GM23338 (cell line): ENCODE measurements at regions not wholly inside any gene's neighbourhood (a gene's known extent, or its start where the extent isn't known, plus 50 kb on each side); places are given as distances from the start of the nearest gene placed in this dataset.
A peak's percentile ranks its signal among the peaks of the same experiment; 100 is the strongest.
"Not testable (repeated sequence)": the region's sequence is repeated elsewhere in the genome, so short reads cannot be mapped to it uniquely, and the experiment has no call there.

Source experiments
- ATAC-seq: fragments of 200-7000 bp; cut with Tn5 transposase; 3 replicates; pipeline ENCODE4 v1.9.1; 2020
- DNase-seq: peaks from one replicate; pipeline ENCODE4 v3.0.0-alpha.2; 2015; ENCODE audit warnings: low spot score
- H2AFZ ChIP-seq: fragments of 200-600 bp; sonication (generic); 2 replicates; pipeline ENCODE4 v1.8.0; 2016; ENCODE audit warnings: antibody characterized with exemption, mild to moderate bottlenecking, moderate library complexity
- H3F3A ChIP-seq: fragments of 200-600 bp; sonication (generic); replicated peaks from 2 replicates; pipeline ENCODE4 v1.8.0; 2017; ENCODE audit warnings: antibody characterized with exemption, mixed run types, low read depth
- H3K27ac ChIP-seq: fragments of 200-600 bp; sonication (generic); 2 replicates; pipeline ENCODE4 v1.6.1; 2016; ENCODE audit warnings: low read depth
- H3K27me3 ChIP-seq: fragments of 200-600 bp; sonication (generic); 2 replicates; pipeline ENCODE4 v1.8.0; 2016; ENCODE audit warnings: mild to moderate bottlenecking, mixed run types, moderate library complexity; ENCODE audit not compliant: insufficient read depth
- H3K36me3 ChIP-seq: fragments of 200-600 bp; sonication (generic); 2 replicates; pipeline ENCODE4 v1.8.0; 2016; ENCODE audit warnings: mild to moderate bottlenecking; ENCODE audit not compliant: insufficient read depth
- H3K4me1 ChIP-seq: fragments of 200-600 bp; sonication (generic); 2 replicates; pipeline ENCODE4 v1.8.0; 2016; ENCODE audit warnings: mild to moderate bottlenecking, moderate library complexity; ENCODE audit not compliant: insufficient read depth
- H3K4me2 ChIP-seq: fragments of 200-600 bp; sonication (generic); 2 replicates; pipeline ENCODE4 v1.7.1; 2017; ENCODE audit warnings: mixed run types
- H3K4me3 ChIP-seq: fragments of 200-600 bp; sonication (generic); 2 replicates; pipeline ENCODE4 v1.6.1; 2016; ENCODE audit warnings: mixed run types
- H3K79me2 ChIP-seq: fragments of 200-600 bp; sonication (generic); replicated peaks from 2 replicates; pipeline ENCODE4 v1.8.0; 2017; ENCODE audit warnings: mild to moderate bottlenecking; ENCODE audit not compliant: insufficient read depth
- H3K9me2 ChIP-seq: fragments of 200-600 bp; sonication (generic); 2 replicates; pipeline ENCODE4 v1.8.0; 2017; ENCODE audit not compliant: insufficient read depth
- H4K20me1 ChIP-seq: fragments of 200-600 bp; sonication (generic); replicated peaks from 2 replicates; pipeline ENCODE4 v1.8.0; 2017; ENCODE audit warnings: mild to moderate bottlenecking; ENCODE audit not compliant: insufficient read depth
- H3K27ac Mint-ChIP-seq: 2 replicates; pipeline ENCODE4 v1.8.0; 2020; ENCODE audit warnings: inconsistent platforms, mild to moderate bottlenecking, moderate library complexity, mixed read lengths
- H3K27me3 Mint-ChIP-seq: 3 replicates; pipeline ENCODE4 v1.8.0; 2022; ENCODE audit warnings: low read depth, mild to moderate bottlenecking, moderate library complexity, mixed read lengths, inconsistent platforms; ENCODE audit not compliant: insufficient read depth, poor library complexity
- H3K36me3 Mint-ChIP-seq: 3 replicates; pipeline ENCODE4 v1.8.0; 2021; ENCODE audit warnings: low read depth, mild to moderate bottlenecking, inconsistent platforms, moderate library complexity, mixed read lengths
- H3K4me1 Mint-ChIP-seq: 3 replicates; pipeline ENCODE4 v1.8.0; 2020; ENCODE audit warnings: mild to moderate bottlenecking, inconsistent platforms, mixed read lengths
- H3K4me3 Mint-ChIP-seq: 3 replicates; pipeline ENCODE4 v1.8.0; 2021; ENCODE audit warnings: moderate library complexity, mild to moderate bottlenecking, inconsistent platforms, mixed read lengths
- H3K9me3 Mint-ChIP-seq: 3 replicates; pipeline ENCODE4 v1.8.0; 2020; ENCODE audit warnings: moderate library complexity, mild to moderate bottlenecking, inconsistent platforms, mixed read lengths
- CTCF ChIP-seq, 2 experiments: fragments of 200-600 bp in 1 of 2; sonication (generic) in 1 of 2; conservative IDR thresholded peaks; 2 replicates each; pipeline versions ENCODE4 v1.5.1 to v1.6.1; 2016 to 2017; ENCODE audit warnings: antibody characterized with exemption in 2 of 2, low read depth in 2 of 2, mild to moderate bottlenecking in 2 of 2, moderate library complexity in 1 of 2
- EZH2 ChIP-seq: fragments of 200-600 bp; sonication (generic); IDR thresholded peaks from one replicate; pipeline ENCODE4 v1.8.0; 2017; ENCODE audit warnings: antibody characterized with exemption, mild to moderate bottlenecking, low read depth; ENCODE audit not compliant: unreplicated experiment
- STAT1 ChIP-seq: IDR thresholded peaks from one replicate; pipeline ENCODE4 v1.6.1; 2016; ENCODE audit warnings: antibody characterized with exemption; ENCODE audit not compliant: unreplicated experiment
- TF ChIP-seq, protein P1 (sequence below): IDR thresholded peaks from one replicate; pipeline ENCODE4 v1.6.1; 2018; ENCODE audit warnings: antibody characterized with exemption; ENCODE audit not compliant: unreplicated experiment

GRCh38 chr20:24417485-24417884, 51.9 kb upstream of the SYNDIG1 start:
- no peak overlapping the region for H3K27ac Mint-ChIP-seq
- no peaks in the 10 kb centered on the region for H3K27me3 ChIP-seq
- peaks cover 28% of the 10 kb centered on the region for H3K36me3 Mint-ChIP-seq
- H3K79me2 ChIP-seq = no peaks in the 10 kb centered on the region
- H3K9me2 ChIP-seq = peaks cover 5% of the 10 kb centered on the region; the same call in 1 of the 2 replicates
- peaks cover 44% of the 10 kb centered on the region for H3K9me3 Mint-ChIP-seq
- H2AFZ ChIP-seq = no peak overlapping the region
- DNase-seq (no peak), ATAC-seq (no peak)
- 0 out of 2 replicates have a peak, but pooled peaks cover 4% of the 10 kb centered on the region for H3K4me1 ChIP-seq
- H3K36me3 ChIP-seq = no peaks in the 10 kb centered on the region; the same call in 1 of the 2 replicates
- no peak for TF ChIP-seq CTCF (conservative IDR thresholded peaks at IDR 0.05; ENCODE audit: low read depth in 2 of 2)
- TF ChIP-seq, protein P1, sequence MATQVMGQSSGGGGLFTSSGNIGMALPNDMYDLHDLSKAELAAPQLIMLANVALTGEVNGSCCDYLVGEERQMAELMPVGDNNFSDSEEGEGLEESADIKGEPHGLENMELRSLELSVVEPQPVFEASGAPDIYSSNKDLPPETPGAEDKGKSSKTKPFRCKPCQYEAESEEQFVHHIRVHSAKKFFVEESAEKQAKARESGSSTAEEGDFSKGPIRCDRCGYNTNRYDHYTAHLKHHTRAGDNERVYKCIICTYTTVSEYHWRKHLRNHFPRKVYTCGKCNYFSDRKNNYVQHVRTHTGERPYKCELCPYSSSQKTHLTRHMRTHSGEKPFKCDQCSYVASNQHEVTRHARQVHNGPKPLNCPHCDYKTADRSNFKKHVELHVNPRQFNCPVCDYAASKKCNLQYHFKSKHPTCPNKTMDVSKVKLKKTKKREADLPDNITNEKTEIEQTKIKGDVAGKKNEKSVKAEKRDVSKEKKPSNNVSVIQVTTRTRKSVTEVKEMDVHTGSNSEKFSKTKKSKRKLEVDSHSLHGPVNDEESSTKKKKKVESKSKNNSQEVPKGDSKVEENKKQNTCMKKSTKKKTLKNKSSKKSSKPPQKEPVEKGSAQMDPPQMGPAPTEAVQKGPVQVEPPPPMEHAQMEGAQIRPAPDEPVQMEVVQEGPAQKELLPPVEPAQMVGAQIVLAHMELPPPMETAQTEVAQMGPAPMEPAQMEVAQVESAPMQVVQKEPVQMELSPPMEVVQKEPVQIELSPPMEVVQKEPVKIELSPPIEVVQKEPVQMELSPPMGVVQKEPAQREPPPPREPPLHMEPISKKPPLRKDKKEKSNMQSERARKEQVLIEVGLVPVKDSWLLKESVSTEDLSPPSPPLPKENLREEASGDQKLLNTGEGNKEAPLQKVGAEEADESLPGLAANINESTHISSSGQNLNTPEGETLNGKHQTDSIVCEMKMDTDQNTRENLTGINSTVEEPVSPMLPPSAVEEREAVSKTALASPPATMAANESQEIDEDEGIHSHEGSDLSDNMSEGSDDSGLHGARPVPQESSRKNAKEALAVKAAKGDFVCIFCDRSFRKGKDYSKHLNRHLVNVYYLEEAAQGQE = no peak
- H3K4me2 ChIP-seq = no peak overlapping the region
- H3K4me1 Mint-ChIP-seq = peaks cover 4% of the 10 kb centered on the region; the same call in 1 of the 3 replicates
- no peaks in the 10 kb centered on the region for H4K20me1 ChIP-seq
- H3K4me3 ChIP-seq = no peak overlapping the region
- H3K27me3 Mint-ChIP-seq = peaks cover 8% of the 10 kb centered on the region
- no peaks in the 10 kb centered on the region for H3F3A ChIP-seq
- H3K4me3 Mint-ChIP-seq = no peak overlapping the region
- no peak overlapping the region for H3K27ac ChIP-seq

DNA sequence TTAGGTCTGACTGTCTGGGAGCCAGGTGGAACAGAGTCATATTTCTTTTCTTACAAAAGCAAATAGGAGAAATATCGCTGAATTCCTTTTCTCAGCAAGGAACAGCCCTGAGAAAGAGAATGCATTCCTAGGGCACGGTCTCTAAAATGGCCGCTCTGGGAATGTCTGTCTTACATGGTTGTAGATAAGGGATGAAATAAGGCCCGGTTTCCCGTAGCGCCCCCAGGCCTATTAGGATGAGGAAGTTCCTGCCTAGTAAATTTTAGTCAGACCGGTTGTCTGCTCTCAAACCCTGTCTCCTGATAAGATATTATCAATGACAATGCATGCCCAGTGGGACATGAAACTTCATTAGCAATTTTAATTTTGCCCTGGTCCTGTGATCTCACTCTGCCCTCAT, 54.0 kb upstream of the SYNDIG1 start:
- ATAC-seq, H3K27me3 Mint-ChIP-seq, H3K27ac ChIP-seq, H3K4me3 Mint-ChIP-seq, H3K27ac Mint-ChIP-seq, H3K27me3 ChIP-seq, H3K36me3 ChIP-seq, H3K4me2 ChIP-seq, H3K4me3 ChIP-seq, H3K4me1 Mint-ChIP-seq, H2AFZ ChIP-seq, H4K20me1 ChIP-seq, H3F3A ChIP-seq, H3K79me2 ChIP-seq, H3K4me1 ChIP-seq: not testable (repeated sequence)
- H3K9me2 ChIP-seq = peaks cover 10% of the 10 kb centered on the region; the same call in 1 of the 2 replicates
- H3K9me3 Mint-ChIP-seq = peaks cover 49% of the 10 kb centered on the region
- peak; percentile 34 for DNase-seq
- H3K36me3 Mint-ChIP-seq = peaks cover 28% of the 10 kb centered on the region

GRCh38 chr20:24411834-24412216, 57.6 kb upstream of the SYNDIG1 start:
- H3K4me1 ChIP-seq = no peaks in the 10 kb centered on the region
- no peaks in the 10 kb centered on the region for H4K20me1 ChIP-seq
- no peak overlapping the region for H3K4me2 ChIP-seq
- peaks cover 42% of the 10 kb centered on the region for H3K9me3 Mint-ChIP-seq
- no peaks in the 10 kb centered on the region for H3K79me2 ChIP-seq
- no peak for DNase-seq
- H3K27me3 Mint-ChIP-seq = peaks cover 6% of the 10 kb centered on the region
- H3K9me2 ChIP-seq = peaks cover 8% of the 10 kb centered on the region; the same call in 1 of the 2 replicates
- H3K4me3 ChIP-seq = no peak overlapping the region
- H3K36me3 ChIP-seq = no peaks in the 10 kb centered on the region; the same call in 1 of the 2 replicates
- no peaks in the 10 kb centered on the region for H3K27me3 ChIP-seq
- no peak overlapping the region for H3K27ac Mint-ChIP-seq
- ATAC-seq = no peak
- H3K27ac ChIP-seq = no peak overlapping the region
- H3F3A ChIP-seq = no peaks in the 10 kb centered on the region
- H3K4me1 Mint-ChIP-seq = no peaks in the 10 kb centered on the region
- TF ChIP-seq, protein P1 = no peak
- no peak for TF ChIP-seq EZH2
- no peak for TF ChIP-seq CTCF (conservative IDR thresholded peaks at IDR 0.05; ENCODE audit: low read depth in 2 of 2)
- TF ChIP-seq STAT1 = no peak
- no peak overlapping the region for H2AFZ ChIP-seq
- no peak overlapping the region for H3K4me3 Mint-ChIP-seq
- peaks cover 26% of the 10 kb centered on the region for H3K36me3 Mint-ChIP-seq
